ENCODE measurements at regions not wholly inside any gene's neighbourhood (a gene's known extent, or its start where the extent isn't known, plus 50 kb on each side); places are given as distances from the start of the nearest gene placed in this dataset.

DNA sequence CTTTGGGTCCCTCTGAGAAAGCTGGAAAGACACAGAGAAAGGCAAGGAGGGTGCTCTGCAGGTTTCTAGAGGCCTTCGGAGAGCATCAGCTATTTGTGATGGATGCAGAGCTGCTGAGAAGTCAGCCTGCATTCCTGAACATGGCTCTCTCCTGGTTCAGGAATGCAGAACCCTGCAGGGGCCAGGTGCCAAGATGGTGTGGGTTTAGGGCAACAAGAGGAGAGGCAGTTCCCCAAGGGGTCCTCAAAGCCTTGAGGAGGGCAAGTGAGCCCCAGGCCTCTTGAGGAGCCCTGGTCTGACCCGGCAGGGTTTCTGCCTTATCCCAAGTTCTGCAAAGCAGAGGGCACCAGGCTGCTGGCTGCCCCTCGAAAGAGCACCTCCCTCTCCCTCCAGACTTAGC lies 93.3 kb downstream of the HS1BP3 start:
- Histone ChIP-seq H3K36me3 (replicated peaks in 1 of 2; ENCODE audit: control insufficient read depth in 1 of 2, insufficient read depth in 2 of 2, low read length in 1 of 2) (no peaks in the 10 kb centered on the region), H3K27me3 (ENCODE audit: insufficient read depth) (no peaks in the 10 kb centered on the region), H3K4me3 (ENCODE audit: low read depth in 2 of 2, low read length in 1 of 2) (no peak overlapping the region), H3K4me1 (ENCODE audit: control insufficient read depth in 1 of 2, insufficient read depth in 2 of 2, low read depth in 1 of 2, low read length in 1 of 2) (peaks cover 15 to 32% of the 10 kb centered on the region in 2 experiments; a peak in 3 of 4 replicates), H3K9ac (no peak overlapping the region), H3K27ac (ENCODE audit: low read depth in 2 of 2, low read length in 1 of 2) (no peak overlapping the region), H3K79me2 (ENCODE audit: insufficient read depth) (no peaks in the 10 kb centered on the region), H2AFZ (ENCODE audit: low read depth) (no peak overlapping the region), H3K9me2 (no peaks in the 10 kb centered on the region), H4K20me1 (ENCODE audit: insufficient read depth) (no peaks in the 10 kb centered on the region), H3K4me2 (no peak overlapping the region), H3F3A (replicated peaks; ENCODE audit: insufficient read depth) (peaks cover 5% of the 10 kb centered on the region), H3K9me3 (no peaks in the 10 kb centered on the region)
- TF ChIP-seq, protein P1, sequence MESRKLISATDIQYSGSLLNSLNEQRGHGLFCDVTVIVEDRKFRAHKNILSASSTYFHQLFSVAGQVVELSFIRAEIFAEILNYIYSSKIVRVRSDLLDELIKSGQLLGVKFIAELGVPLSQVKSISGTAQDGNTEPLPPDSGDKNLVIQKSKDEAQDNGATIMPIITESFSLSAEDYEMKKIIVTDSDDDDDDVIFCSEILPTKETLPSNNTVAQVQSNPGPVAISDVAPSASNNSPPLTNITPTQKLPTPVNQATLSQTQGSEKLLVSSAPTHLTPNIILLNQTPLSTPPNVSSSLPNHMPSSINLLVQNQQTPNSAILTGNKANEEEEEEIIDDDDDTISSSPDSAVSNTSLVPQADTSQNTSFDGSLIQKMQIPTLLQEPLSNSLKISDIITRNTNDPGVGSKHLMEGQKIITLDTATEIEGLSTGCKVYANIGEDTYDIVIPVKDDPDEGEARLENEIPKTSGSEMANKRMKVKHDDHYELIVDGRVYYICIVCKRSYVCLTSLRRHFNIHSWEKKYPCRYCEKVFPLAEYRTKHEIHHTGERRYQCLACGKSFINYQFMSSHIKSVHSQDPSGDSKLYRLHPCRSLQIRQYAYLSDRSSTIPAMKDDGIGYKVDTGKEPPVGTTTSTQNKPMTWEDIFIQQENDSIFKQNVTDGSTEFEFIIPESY (IDR thresholded peaks at IDR 0.05; ENCODE audit: borderline replicate concordance, low read depth), result no peak
- TF ChIP-seq, protein P2, sequence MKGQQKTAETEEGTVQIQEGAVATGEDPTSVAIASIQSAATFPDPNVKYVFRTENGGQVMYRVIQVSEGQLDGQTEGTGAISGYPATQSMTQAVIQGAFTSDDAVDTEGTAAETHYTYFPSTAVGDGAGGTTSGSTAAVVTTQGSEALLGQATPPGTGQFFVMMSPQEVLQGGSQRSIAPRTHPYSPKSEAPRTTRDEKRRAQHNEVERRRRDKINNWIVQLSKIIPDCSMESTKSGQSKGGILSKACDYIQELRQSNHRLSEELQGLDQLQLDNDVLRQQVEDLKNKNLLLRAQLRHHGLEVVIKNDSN (IDR thresholded peaks at IDR 0.05; ENCODE audit: borderline replicate concordance, low read depth), result no peak
- TF ChIP-seq RCOR1 (IDR thresholded peaks at IDR 0.05; ENCODE audit: low read length) (no peak), GATA2 (CRISPR knock-in tag; IDR thresholded peaks at IDR 0.05) (no peak), RAD21 (IDR thresholded peaks at IDR 0.05; ENCODE audit: low read length) (no peak), NRF1 (IDR thresholded peaks at IDR 0.05; ENCODE audit: low read depth, low read length) (no peak), TAF1 (IDR thresholded peaks at IDR 0.05; ENCODE audit: borderline replicate concordance, low read depth, low read length) (no peak), EP300 (IDR thresholded peaks at IDR 0.05; ENCODE audit: borderline replicate concordance in 1 of 2, low read depth in 1 of 2, low read length in 1 of 2) (no peak), PBX3 (IDR thresholded peaks at IDR 0.05) (no peak), GABPA (IDR thresholded peaks at IDR 0.05; ENCODE audit: low read depth) (no peak), YY1 (IDR thresholded peaks at IDR 0.05; ENCODE audit: low read depth) (no peak), REST (IDR thresholded peaks at IDR 0.05; ENCODE audit: low read depth, low read length) (no peak), JUND (IDR thresholded peaks at IDR 0.05) (no peak), USF2 (IDR thresholded peaks at IDR 0.05; ENCODE audit: borderline replicate concordance, low read depth, low read length) (no peak), ELF1 (IDR thresholded peaks at IDR 0.05) (no peak)
- TF ChIP-seq, protein P3, sequence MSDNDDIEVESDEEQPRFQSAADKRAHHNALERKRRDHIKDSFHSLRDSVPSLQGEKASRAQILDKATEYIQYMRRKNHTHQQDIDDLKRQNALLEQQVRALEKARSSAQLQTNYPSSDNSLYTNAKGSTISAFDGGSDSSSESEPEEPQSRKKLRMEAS (IDR thresholded peaks at IDR 0.05; ENCODE audit: low read depth), result no peak
- TF ChIP-seq, protein P4, sequence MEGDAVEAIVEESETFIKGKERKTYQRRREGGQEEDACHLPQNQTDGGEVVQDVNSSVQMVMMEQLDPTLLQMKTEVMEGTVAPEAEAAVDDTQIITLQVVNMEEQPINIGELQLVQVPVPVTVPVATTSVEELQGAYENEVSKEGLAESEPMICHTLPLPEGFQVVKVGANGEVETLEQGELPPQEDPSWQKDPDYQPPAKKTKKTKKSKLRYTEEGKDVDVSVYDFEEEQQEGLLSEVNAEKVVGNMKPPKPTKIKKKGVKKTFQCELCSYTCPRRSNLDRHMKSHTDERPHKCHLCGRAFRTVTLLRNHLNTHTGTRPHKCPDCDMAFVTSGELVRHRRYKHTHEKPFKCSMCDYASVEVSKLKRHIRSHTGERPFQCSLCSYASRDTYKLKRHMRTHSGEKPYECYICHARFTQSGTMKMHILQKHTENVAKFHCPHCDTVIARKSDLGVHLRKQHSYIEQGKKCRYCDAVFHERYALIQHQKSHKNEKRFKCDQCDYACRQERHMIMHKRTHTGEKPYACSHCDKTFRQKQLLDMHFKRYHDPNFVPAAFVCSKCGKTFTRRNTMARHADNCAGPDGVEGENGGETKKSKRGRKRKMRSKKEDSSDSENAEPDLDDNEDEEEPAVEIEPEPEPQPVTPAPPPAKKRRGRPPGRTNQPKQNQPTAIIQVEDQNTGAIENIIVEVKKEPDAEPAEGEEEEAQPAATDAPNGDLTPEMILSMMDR (IDR thresholded peaks at IDR 0.05), result no peak
- no peak for DNase-seq
- CTCF ChIA-PET, result interaction anchor here (1.1 to 1.2 kb wide), 3 partner anchors 14 to 93 kb away, joined by 3 to 4 read pairs (median 3); no protein-coding TSS in a partner anchor
- WGBS (ENCODE audit: low lambda C conversion rate), result 86% methylated on average over 3 of the region's 3 CpGs
- POLR2A ChIA-PET, result interaction anchor here (0.8 kb wide), 1 partner anchor 111 kb away, joined by 3 read pairs; the partner anchor contains the start of gene RHOB

All from SK-N-SH (cell line).